Hepatocyte (in vitro differentiated cells): ENCODE measurements at regions not wholly inside any gene's neighbourhood (a gene's known extent, or its start where the extent isn't known, plus 50 kb on each side); places are given as distances from the start of the nearest gene placed in this dataset.

ENCODE experiments used
- CTCF ChIP-seq: fragments of 200-600 bp; sonication (generic); IDR thresholded peaks from 2 replicates; pipeline ENCODE4 v1.5.1; 2016; ENCODE audit warnings: antibody characterized with exemption, mild to moderate bottlenecking; ENCODE audit not compliant: poor library complexity
- EZH2 ChIP-seq: fragments of 200-600 bp; sonication (generic); IDR thresholded peaks from 2 replicates; pipeline ENCODE4 v1.6.1; 2016; ENCODE audit warnings: antibody characterized with exemption, mild to moderate bottlenecking, borderline replicate concordance
- EZH2phosphoT487 ChIP-seq: fragments of 200-600 bp; sonication (generic); IDR thresholded peaks from one replicate; pipeline ENCODE4 v1.6.1; 2018; ENCODE audit warnings: antibody characterized with exemption, mild to moderate bottlenecking, low read depth, moderate library complexity; ENCODE audit not compliant: unreplicated experiment, severe bottlenecking

GRCh38 chr10:78758176-78758575 is 310.6 kb upstream of the ZMIZ1 start:
- TF ChIP-seq CTCF (no peak), EZH2phosphoT487 (no peak), EZH2 (no peak)
